HG03565 (cell line): ENCODE measurements at regions not wholly inside any gene's neighbourhood (a gene's known extent, or its start where the extent isn't known, plus 50 kb on each side); places are given as distances from the start of the nearest gene placed in this dataset.
A peak's percentile ranks its signal among the peaks of the same experiment; 100 is the strongest.
"Not testable (repeated sequence)": the region's sequence is repeated elsewhere in the genome, so short reads cannot be mapped to it uniquely, and the experiment has no call there.

Experiments
- ATAC-seq: cut with Tn5 transposase; IDR thresholded peaks from one replicate; pipeline ENCODE4 v1.9.1; 2021; ENCODE audit warnings: mild to moderate bottlenecking, moderate library complexity; ENCODE audit not compliant: unreplicated experiment

DNA sequence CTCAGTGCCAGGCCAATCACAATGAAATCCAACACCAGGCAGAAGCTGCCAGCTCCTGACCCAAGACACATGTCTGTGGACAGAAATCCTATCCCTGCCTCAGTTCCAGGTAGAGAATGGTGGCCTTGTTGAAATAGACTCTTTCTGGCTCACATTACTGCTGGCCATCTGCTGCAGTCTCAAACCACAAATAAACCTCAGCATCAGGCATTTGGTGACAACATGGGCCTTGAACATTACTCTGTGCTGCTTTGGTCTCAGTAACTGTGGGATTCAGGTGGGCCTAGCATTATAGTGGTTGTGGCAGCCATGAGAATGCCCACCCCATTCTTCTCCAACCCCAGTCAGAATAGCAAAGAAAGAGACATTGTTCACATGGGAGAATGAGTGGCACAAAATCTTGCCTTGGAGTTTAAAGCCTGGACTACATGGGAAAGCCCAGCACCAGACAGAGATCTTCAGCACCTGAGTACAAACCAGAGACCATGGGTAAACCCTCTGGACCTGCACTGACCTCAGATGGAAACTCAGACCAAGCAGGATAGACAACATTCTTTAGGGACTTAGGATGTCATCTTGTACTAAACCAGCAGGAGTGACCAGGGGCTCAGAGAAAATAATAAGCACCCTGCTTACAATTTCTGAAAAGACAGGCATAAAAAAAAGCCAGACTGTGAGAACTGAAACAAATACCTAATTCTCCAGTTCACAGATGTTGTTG is 50.4 kb upstream of the TRAM1L1 start:
- ATAC-seq = no peak

- no peak for ATAC-seq
Measured at GRCh38 chr4:117137145-117137544, 51.8 kb upstream of the TRAM1L1 start.

DNA sequence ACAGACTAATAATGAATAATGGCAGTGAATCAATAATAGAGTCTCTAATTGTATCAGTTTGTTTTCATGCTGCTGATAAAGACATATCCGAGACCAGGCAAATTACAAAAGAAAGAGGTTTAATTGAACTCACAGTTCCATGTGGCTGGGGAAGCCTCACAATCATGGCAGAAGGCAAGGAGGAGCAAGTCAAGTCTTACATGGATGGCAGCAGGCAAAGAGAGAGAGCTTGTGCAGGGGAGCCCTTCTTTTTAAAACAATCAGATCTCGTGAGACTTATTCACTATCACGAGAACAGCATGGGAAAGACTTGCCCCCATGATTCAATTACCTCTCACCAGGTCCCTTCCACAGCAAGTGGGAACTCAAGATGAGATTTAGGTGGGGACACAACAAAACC is 53.4 kb upstream of the TRAM1L1 start:
- ATAC-seq = not testable (repeated sequence)

DNA sequence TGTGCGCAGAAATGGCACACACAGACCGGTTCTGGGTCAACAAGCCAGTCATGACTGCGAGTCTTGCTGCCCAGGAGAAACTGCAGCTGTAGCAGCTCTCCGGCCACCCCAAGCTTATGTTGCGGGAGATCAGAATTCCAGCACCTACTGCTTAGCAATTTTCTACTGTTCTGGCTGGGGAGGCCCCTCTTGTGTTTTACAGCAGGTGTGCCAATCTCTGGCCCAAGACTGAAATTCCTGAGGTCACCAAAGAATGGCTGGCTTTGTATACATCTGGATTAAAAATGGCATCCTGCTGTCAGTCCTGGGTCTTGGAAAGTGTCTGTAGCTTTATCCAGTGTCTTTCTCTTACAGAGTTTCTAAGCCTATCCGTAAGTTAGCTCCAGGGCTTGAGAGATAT is 68.9 kb upstream of the TRAM1L1 start:
- ATAC-seq = no peak

DNA sequence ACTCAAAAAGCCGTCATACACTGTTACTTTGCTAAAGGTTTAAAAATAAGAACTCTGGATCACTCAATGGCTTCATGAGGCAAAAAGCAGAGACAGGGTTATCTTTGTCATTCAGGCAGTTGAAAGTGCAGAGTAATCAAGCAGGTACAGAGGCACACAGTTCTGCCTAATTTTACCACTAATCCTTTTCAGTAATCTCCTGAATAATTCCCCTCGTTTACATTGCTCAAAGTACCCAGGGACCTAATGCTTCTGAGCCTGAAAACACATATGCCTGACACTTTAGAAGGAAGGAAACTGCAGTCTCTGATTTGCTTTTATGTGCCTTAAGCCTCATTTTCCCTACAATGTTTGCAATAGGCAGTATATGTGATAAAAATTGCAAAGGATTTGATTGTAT is 71.4 kb upstream of the TRAM1L1 start:
- no peak for ATAC-seq

DNA sequence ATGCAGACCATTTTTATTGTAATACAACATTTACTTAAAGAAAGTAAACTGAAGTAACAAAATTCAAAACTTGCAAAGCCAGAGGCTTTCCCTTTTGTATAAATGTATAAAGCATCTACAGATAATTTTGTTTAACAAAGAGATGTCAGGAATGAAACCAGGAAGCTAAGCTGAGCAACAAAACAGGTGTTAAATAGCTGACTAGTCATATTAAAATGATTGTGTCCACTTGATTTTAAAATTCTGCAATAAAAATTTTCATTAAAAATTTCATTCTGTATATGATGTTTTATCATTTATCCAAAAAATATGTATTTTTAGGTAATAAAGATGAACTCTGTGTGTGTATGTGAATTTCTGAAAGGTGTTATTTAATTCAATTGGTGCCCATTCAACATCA is 72.0 kb upstream of the TRAM1L1 start:
- ATAC-seq = no peak

DNA sequence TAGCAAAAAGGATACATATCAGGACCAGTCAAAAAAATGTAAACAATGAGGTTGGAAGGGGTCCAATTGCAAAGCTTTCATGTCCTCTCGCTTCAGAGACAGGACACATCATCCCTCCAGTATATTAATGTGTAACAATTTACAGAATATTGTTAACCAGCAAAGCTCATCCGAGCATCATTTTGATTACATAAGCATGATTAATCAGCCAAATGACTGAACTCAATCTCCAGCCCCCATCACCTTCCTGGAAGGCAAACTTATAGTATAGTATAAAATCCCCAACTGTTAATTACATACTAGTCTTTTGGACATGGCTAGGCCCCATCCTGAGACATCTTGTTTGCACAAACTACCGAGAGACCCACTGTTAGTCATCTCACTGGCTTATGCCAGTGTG is 77.6 kb upstream of the TRAM1L1 start:
- no peak for ATAC-seq

- no peak for ATAC-seq
Measured at GRCh38 chr4:117164338-117164737, 79.0 kb upstream of the TRAM1L1 start.

- not testable (repeated sequence) for ATAC-seq
Measured at GRCh38 chr4:117175369-117175768, 90.0 kb upstream of the TRAM1L1 start.

DNA sequence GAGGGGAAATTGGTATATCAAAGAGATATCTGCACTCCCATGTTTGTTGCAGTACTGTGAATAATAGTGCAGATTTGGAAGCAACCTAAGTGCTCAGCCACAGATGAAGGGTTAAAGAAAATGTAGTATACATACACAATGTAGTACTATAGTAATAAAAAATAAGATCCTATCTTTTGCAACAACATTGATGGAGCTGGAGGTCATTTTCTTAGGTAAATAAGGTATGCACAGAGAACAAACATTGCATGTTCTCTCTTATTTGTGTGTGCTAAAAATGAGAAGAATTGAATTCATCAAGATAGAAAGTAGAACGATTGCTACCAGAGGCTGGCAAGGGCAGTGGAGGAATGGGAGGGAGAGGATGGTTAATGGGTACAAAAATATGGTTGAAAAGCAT is 117.9 kb upstream of the TRAM1L1 start:
- ATAC-seq = no peak

GRCh38 chr4:117210551-117210950 is 125.2 kb upstream of the TRAM1L1 start:
- ATAC-seq = no peak

- ATAC-seq = no peak
Measured at GRCh38 chr4:117224256-117224655, 138.9 kb upstream of the TRAM1L1 start.

DNA sequence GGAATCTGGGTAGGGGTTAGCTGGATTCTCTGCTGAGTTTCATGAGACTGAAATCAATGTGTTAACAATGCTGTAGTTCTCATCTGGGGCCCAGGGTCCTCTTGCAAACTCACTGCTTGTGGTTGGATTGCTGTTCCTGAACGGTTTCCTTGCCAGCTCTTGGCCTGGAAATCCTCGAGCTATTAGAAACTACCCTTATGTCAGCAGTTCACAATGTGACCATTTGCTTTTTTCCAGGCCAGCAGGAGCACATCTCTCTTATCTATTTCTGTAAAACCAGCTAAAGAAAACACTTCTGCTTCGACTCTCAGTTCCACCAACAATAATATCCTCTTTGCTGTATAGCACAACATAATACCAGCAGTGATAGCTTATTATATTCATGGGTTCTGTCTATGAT is 140.1 kb upstream of the TRAM1L1 start:
- no peak for ATAC-seq

GRCh38 chr4:117227925-117228324 is 142.5 kb upstream of the TRAM1L1 start:
- ATAC-seq = no peak

- ATAC-seq = no peak
Measured at GRCh38 chr4:117239434-117239833, 154.1 kb upstream of the TRAM1L1 start.

- peak; percentile 97 for ATAC-seq
Measured at GRCh38 chr4:117249333-117249732, 164.0 kb upstream of the TRAM1L1 start.

DNA sequence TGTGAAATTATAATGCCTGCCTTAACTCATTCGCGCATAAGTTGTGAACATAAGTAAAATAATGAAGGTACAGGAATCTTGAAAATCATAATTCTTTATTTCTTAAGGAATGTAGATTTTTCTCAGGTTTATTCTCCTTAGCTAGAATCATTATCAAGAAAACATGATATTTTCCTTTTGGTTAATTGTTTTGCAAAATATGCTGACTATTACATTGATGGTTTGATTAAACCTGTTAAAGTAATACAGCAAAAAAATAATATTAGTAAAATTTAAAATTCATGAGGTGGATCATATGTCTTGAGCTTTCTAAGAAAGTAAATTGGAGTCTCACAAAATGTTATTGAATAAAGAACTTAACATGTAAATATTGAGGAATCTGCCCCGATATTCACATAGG is 178.7 kb upstream of the TRAM1L1 start:
- no peak for ATAC-seq

- no peak for ATAC-seq
Measured at GRCh38 chr4:117267317-117267716, 181.9 kb upstream of the TRAM1L1 start.

- ATAC-seq = no peak
Measured at GRCh38 chr4:117284736-117285135, 199.4 kb upstream of the TRAM1L1 start.

DNA sequence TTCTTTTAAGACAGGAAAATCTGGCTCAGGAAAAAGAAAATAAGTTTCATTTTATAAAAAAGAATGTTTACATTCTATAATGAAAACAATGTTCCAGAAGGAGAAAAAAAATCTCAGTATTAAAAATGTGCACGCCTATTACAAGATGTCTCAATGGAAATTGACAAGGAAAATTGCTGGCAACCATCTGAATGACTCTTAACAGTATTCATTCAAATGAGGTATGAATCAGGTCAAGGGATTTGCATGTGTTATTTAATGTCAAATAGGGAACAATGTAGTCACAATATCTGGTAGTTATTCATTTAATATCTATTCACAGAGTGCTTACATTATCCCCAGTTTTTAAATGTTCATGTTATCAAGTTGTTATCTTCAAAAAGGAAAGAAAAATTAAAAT is 208.4 kb upstream of the TRAM1L1 start:
- ATAC-seq = no peak

GRCh38 chr4:117302226-117302625 is 216.8 kb upstream of the TRAM1L1 start:
- ATAC-seq = no peak

DNA sequence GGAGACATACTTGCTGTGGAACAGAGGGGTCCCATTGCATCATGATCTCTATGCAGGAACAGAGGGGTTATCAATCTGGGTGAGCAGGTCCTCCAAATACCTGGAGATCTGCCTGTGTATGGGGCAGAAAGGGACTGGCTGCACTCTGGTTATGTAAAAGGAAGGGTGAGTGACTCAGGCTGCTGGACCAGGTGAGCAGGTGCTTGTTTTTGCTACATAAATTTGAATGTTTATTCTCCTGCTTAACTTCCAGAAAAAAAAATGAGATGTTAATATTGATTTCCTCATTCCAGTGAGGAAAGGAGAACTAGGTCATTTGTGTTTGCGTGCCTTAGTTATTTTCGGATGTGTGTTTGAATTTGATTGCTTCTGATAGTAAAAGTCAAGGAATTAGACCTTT is 225.8 kb upstream of the TRAM1L1 start:
- ATAC-seq = no peak

- ATAC-seq = no peak
Measured at GRCh38 chr4:117311989-117312388, 226.6 kb upstream of the TRAM1L1 start.
